ENCODE measurements at regions not wholly inside any gene's neighbourhood (a gene's known extent, or its start where the extent isn't known, plus 50 kb on each side); places are given as distances from the start of the nearest gene placed in this dataset.
"Not testable (repeated sequence)": the region's sequence is repeated elsewhere in the genome, so short reads cannot be mapped to it uniquely, and the experiment has no call there.

DNA sequence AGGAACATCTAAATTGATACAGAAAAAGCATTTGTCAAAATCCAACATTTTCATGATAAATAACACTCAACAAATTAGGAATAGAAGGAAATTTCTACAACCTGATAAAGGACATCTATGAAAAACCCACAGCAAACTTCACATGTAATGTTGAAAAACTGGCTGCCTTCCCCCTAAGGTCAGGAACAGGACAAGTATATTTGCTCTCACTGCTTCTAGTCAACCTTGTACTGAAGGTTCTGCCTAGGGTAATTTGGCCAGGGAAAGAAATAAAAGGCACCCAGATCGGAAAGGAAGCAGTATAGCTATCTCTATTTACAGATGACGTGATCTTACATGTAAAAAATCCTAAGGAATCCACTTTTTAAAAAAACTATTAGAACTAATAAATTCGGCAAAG, 97.1 kb upstream of the USP9X start:
- no peak overlapping the region for H3K9ac ChIP-seq (ENCODE audit: low read length)

DNA sequence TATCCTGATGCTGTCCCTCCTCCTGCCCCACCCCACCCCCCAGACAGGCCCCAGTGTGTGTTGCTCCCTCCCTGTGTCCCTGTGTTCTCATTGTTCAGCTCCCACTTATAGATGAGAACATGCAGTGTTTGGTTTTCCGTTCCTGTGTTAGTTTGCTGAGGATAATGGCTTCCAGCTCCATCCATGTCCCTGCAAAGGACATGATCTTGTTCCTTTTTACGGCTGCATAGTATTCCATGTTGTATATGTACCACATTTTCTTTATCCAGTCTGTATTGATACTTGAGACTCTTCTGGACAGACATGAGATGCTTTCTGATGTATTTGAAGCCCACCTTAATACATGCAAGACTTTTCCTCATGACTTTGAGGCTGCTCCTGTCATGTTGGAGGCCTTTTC, 91.8 kb upstream of the USP9X start:
- H3K27me3 ChIP-seq (ENCODE audit: control insufficient read depth in 1 of 2, insufficient read depth in 1 of 2, low read length in 2 of 2) = peaks cover 0 to 17% of the 10 kb centered on the region in 2 experiments
- H3K23ac ChIP-seq (ENCODE audit: low read length in 2 of 2); H3K18ac ChIP-seq (ENCODE audit: low read depth in 1 of 2, low read length in 2 of 2); H3K9ac ChIP-seq (ENCODE audit: low read length); H3K9me3 ChIP-seq (ENCODE audit: control insufficient read depth, low read length); H3K4me3 ChIP-seq (ENCODE audit: insufficient read depth in 1 of 2, low read depth in 1 of 2, low read length in 2 of 2); H4K91ac ChIP-seq (ENCODE audit: low read length); H3K36me3 ChIP-seq (ENCODE audit: control insufficient read depth in 1 of 2, insufficient read depth in 2 of 2, low read depth in 1 of 2, low read length in 2 of 2); H3K4ac ChIP-seq (ENCODE audit: low read depth in 1 of 2, low read length in 2 of 2); H3K14ac ChIP-seq (ENCODE audit: low read length in 2 of 2); DNase-seq; H2BK5ac ChIP-seq (ENCODE audit: low read depth, low read length, poor library complexity, severe bottlenecking); H3K27ac ChIP-seq (ENCODE audit: low read length, poor library complexity, severe bottlenecking); H2AK5ac ChIP-seq (ENCODE audit: low read length, severe bottlenecking); H2BK12ac ChIP-seq (ENCODE audit: low read length in 2 of 2); H2BK120ac ChIP-seq (ENCODE audit: low read depth, low read length); H3K79me1 ChIP-seq (replicated peaks; ENCODE audit: low read length, poor library complexity, severe bottlenecking); H2AFZ ChIP-seq (ENCODE audit: low read depth, low read length); H2BK15ac ChIP-seq (ENCODE audit: low read depth, poor library complexity, severe bottlenecking); H3K4me1 ChIP-seq (ENCODE audit: control insufficient read depth, insufficient read depth, low read depth, low read length); H3K4me2 ChIP-seq (ENCODE audit: low read length, poor library complexity, severe bottlenecking); H4K8ac ChIP-seq (ENCODE audit: low read length): not testable (repeated sequence)
- whole genome bisulfite sequencing = no CpG with 5 or more reads among the region's 2 CpGs

More for the DNA sequence above, 97.1 kb upstream of the USP9X start:
- H3K4ac ChIP-seq (ENCODE audit: low read depth in 1 of 2, low read length in 2 of 2) = no peak overlapping the region
- 93% methylated on average over 3 of the region's 3 CpGs for WGBS
- no peak overlapping the region for H2BK5ac ChIP-seq (ENCODE audit: low read depth, low read length, poor library complexity, severe bottlenecking)
- no peaks in the 10 kb centered on the region for H3K4me1 ChIP-seq (ENCODE audit: control insufficient read depth, insufficient read depth, low read depth, low read length)
- no peak overlapping the region for H3K4me2 ChIP-seq (ENCODE audit: low read length, poor library complexity, severe bottlenecking)
- no peak overlapping the region for H3K14ac ChIP-seq (ENCODE audit: low read length in 2 of 2)
- DNase-seq = no peak
- no peak overlapping the region for H2BK120ac ChIP-seq (ENCODE audit: low read depth, low read length)
- H2BK15ac ChIP-seq (ENCODE audit: low read depth, poor library complexity, severe bottlenecking) = no peak overlapping the region
- H4K91ac ChIP-seq (ENCODE audit: low read length) = no peak overlapping the region
- no peak overlapping the region for H2AFZ ChIP-seq (ENCODE audit: low read depth, low read length)
- H3K27me3 ChIP-seq (ENCODE audit: control insufficient read depth in 1 of 2, insufficient read depth in 1 of 2, low read length in 2 of 2) = peaks cover 0 to 21% of the 10 kb centered on the region in 2 experiments
- peaks cover 2% of the 10 kb centered on the region for H3K9me3 ChIP-seq (ENCODE audit: control insufficient read depth, low read length)
- H3K36me3 ChIP-seq (ENCODE audit: control insufficient read depth in 1 of 2, insufficient read depth in 2 of 2, low read depth in 1 of 2, low read length in 2 of 2) = no peaks in the 10 kb centered on the region
- no peak overlapping the region for H3K27ac ChIP-seq (ENCODE audit: low read length, poor library complexity, severe bottlenecking)
- H2AK5ac ChIP-seq (ENCODE audit: low read length, severe bottlenecking) = no peak overlapping the region
- no peak overlapping the region for H3K4me3 ChIP-seq (ENCODE audit: insufficient read depth in 1 of 2, low read depth in 1 of 2, low read length in 2 of 2)
- H3K79me1 ChIP-seq (replicated peaks; ENCODE audit: low read length, poor library complexity, severe bottlenecking) = no peaks in the 10 kb centered on the region
- H3K18ac ChIP-seq (ENCODE audit: low read depth in 1 of 2, low read length in 2 of 2) = no peak overlapping the region
- no peak overlapping the region for H2BK12ac ChIP-seq (ENCODE audit: low read length in 2 of 2)
- H4K8ac ChIP-seq (ENCODE audit: low read length) = no peak overlapping the region
- no peak overlapping the region for H3K23ac ChIP-seq (ENCODE audit: low read length in 2 of 2)

DNA sequence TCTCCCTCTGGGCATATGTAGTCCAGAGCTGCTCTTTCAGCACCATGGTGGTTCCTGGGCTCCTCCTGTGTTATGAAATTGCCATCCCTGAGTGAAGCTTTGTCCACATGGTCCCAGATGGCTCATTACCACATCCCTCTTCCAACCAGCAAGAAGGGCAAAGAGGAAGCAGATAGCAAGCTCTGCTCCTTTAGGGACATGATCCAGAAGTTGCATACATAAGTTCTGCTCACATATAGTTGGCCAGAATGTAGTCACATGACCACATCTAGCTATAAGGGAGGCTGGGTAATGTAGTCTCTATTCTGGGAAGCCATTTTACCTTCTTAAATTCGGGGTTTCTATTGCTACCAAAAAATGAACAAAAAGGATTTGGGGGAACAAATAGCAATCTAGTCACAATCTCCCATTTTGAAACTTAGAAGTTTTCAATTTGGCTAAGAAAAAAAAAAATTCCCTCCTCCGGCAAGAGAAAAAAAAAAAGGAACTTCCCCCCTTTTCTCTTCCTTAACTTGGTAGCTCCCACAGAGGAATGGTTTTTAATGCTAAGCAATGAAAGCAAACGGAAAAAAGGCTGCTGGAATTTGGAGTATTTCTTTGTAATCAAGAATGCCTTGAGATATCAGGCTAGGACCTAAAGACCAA, 88.2 kb upstream of the USP9X start:
- no peak overlapping the region for H4K91ac ChIP-seq (ENCODE audit: low read length)
- H3K9ac ChIP-seq (ENCODE audit: low read length) = peak overlapping the region; percentile 76
- no peak overlapping the region for H2BK12ac ChIP-seq (ENCODE audit: low read length in 2 of 2)
- H3K14ac ChIP-seq (ENCODE audit: low read length in 2 of 2) = no peak overlapping the region
- no peak overlapping the region for H3K27ac ChIP-seq (ENCODE audit: low read length, poor library complexity, severe bottlenecking)
- H2BK5ac ChIP-seq (ENCODE audit: low read depth, low read length, poor library complexity, severe bottlenecking) = no peak overlapping the region
- H3K4me2 ChIP-seq (ENCODE audit: low read length, poor library complexity, severe bottlenecking) = no peak overlapping the region
- peak; percentile 73 for DNase-seq
- peak overlapping the region; percentile 69 for H4K8ac ChIP-seq (ENCODE audit: low read length)
- peaks cover 4% of the 10 kb centered on the region for H3K4me1 ChIP-seq (ENCODE audit: control insufficient read depth, insufficient read depth, low read depth, low read length)
- H3K23ac ChIP-seq (ENCODE audit: low read length in 2 of 2) = no peak overlapping the region
- H3K79me1 ChIP-seq (replicated peaks; ENCODE audit: low read length, poor library complexity, severe bottlenecking) = no peaks in the 10 kb centered on the region
- no peak overlapping the region for H2AFZ ChIP-seq (ENCODE audit: low read depth, low read length)
- no CpG with 5 or more reads among the region's 3 CpGs for WGBS
- peaks cover 0 to 13% of the 10 kb centered on the region in 2 experiments for H3K27me3 ChIP-seq (ENCODE audit: control insufficient read depth in 1 of 2, insufficient read depth in 1 of 2, low read length in 2 of 2)
- no peak overlapping the region for H2BK15ac ChIP-seq (ENCODE audit: low read depth, poor library complexity, severe bottlenecking)
- H2AK5ac ChIP-seq (ENCODE audit: low read length, severe bottlenecking) = no peak overlapping the region
- H2BK120ac ChIP-seq (ENCODE audit: low read depth, low read length) = no peak overlapping the region
- H3K9me3 ChIP-seq (ENCODE audit: control insufficient read depth, low read length) = no peaks in the 10 kb centered on the region
- no peak overlapping the region for H3K4ac ChIP-seq (ENCODE audit: low read depth in 1 of 2, low read length in 2 of 2)
- peak overlapping the region in 1 of 2 experiments; percentile 14 for H3K4me3 ChIP-seq (ENCODE audit: insufficient read depth in 1 of 2, low read depth in 1 of 2, low read length in 2 of 2)
- H3K36me3 ChIP-seq (ENCODE audit: control insufficient read depth in 1 of 2, insufficient read depth in 2 of 2, low read depth in 1 of 2, low read length in 2 of 2) = no peaks in the 10 kb centered on the region
- H3K18ac ChIP-seq (ENCODE audit: low read depth in 1 of 2, low read length in 2 of 2) = no peak overlapping the region

DNA sequence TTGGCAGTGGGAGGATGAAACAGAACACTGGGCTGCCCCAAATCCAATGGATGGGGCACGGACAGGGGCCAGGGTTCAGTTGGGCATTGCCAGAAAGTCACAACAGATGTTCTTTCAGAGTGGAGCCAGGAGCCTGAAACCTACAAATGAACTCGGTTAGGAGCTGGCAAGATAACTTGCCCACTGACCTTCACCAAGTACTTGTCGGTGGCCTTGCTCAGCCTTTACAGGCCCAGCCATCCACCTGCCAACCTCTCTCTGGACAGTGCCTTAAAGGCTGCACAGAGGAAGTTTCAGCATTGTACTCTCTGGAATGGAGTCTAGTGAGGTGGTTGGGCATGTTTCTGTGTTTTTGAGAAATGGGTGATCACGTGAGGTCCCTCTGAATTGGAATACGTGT, 87.1 kb upstream of the USP9X start:
- H2BK120ac ChIP-seq (ENCODE audit: low read depth, low read length) = no peak overlapping the region
- 100% methylated on average over 2 of the region's 5 CpGs for whole genome bisulfite sequencing
- no peaks in the 10 kb centered on the region for H3K9me3 ChIP-seq (ENCODE audit: control insufficient read depth, low read length)
- H3K27me3 ChIP-seq (ENCODE audit: control insufficient read depth in 1 of 2, insufficient read depth in 1 of 2, low read length in 2 of 2) = peaks cover 0 to 19% of the 10 kb centered on the region in 2 experiments
- no peak overlapping the region for H3K4ac ChIP-seq (ENCODE audit: low read depth in 1 of 2, low read length in 2 of 2)
- no peak overlapping the region for H2AFZ ChIP-seq (ENCODE audit: low read depth, low read length)
- no peak overlapping the region for H3K23ac ChIP-seq (ENCODE audit: low read length in 2 of 2)
- peaks cover 6% of the 10 kb centered on the region for H3K4me1 ChIP-seq (ENCODE audit: control insufficient read depth, insufficient read depth, low read depth, low read length)
- no peak overlapping the region for H4K8ac ChIP-seq (ENCODE audit: low read length)
- no peak for DNase-seq
- H2BK5ac ChIP-seq (ENCODE audit: low read depth, low read length, poor library complexity, severe bottlenecking) = no peak overlapping the region
- H3K4me2 ChIP-seq (ENCODE audit: low read length, poor library complexity, severe bottlenecking) = no peak overlapping the region
- no peaks in the 10 kb centered on the region for H3K79me1 ChIP-seq (replicated peaks; ENCODE audit: low read length, poor library complexity, severe bottlenecking)
- H2BK15ac ChIP-seq (ENCODE audit: low read depth, poor library complexity, severe bottlenecking) = no peak overlapping the region
- no peak overlapping the region for H2AK5ac ChIP-seq (ENCODE audit: low read length, severe bottlenecking)
- no peak overlapping the region for H3K14ac ChIP-seq (ENCODE audit: low read length in 2 of 2)
- H3K9ac ChIP-seq (ENCODE audit: low read length) = no peak overlapping the region
- no peak overlapping the region for H2BK12ac ChIP-seq (ENCODE audit: low read length in 2 of 2)
- no peak overlapping the region for H3K27ac ChIP-seq (ENCODE audit: low read length, poor library complexity, severe bottlenecking)
- H3K4me3 ChIP-seq (ENCODE audit: insufficient read depth in 1 of 2, low read depth in 1 of 2, low read length in 2 of 2) = no peak overlapping the region
- no peaks in the 10 kb centered on the region for H3K36me3 ChIP-seq (ENCODE audit: control insufficient read depth in 1 of 2, insufficient read depth in 2 of 2, low read depth in 1 of 2, low read length in 2 of 2)
- H3K18ac ChIP-seq (ENCODE audit: low read depth in 1 of 2, low read length in 2 of 2) = no peak overlapping the region
- no peak overlapping the region for H4K91ac ChIP-seq (ENCODE audit: low read length)

Measured in mesenchymal stem cell (in vitro differentiated cells and primary cell).